ENCODE measurements at regions not wholly inside any gene's neighbourhood (a gene's known extent, or its start where the extent isn't known, plus 50 kb on each side); places are given as distances from the start of the nearest gene placed in this dataset.

- TF ChIP-seq, protein P1, sequence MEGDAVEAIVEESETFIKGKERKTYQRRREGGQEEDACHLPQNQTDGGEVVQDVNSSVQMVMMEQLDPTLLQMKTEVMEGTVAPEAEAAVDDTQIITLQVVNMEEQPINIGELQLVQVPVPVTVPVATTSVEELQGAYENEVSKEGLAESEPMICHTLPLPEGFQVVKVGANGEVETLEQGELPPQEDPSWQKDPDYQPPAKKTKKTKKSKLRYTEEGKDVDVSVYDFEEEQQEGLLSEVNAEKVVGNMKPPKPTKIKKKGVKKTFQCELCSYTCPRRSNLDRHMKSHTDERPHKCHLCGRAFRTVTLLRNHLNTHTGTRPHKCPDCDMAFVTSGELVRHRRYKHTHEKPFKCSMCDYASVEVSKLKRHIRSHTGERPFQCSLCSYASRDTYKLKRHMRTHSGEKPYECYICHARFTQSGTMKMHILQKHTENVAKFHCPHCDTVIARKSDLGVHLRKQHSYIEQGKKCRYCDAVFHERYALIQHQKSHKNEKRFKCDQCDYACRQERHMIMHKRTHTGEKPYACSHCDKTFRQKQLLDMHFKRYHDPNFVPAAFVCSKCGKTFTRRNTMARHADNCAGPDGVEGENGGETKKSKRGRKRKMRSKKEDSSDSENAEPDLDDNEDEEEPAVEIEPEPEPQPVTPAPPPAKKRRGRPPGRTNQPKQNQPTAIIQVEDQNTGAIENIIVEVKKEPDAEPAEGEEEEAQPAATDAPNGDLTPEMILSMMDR (IDR thresholded peaks at IDR 0.05; ENCODE audit: low read depth, low read length, poor library complexity, severe bottlenecking): no peak
- TF ChIP-seq EZH2phosphoT487 (IDR thresholded peaks at IDR 0.05; ENCODE audit: borderline replicate concordance, low read length): no peak
Observed at GRCh38 chr2:35526741-35527140, 828.8 kb upstream of the CRIM1 start.
